Vagina (tissue), 2 donors: ENCODE measurements at regions not wholly inside any gene's neighbourhood (a gene's known extent, or its start where the extent isn't known, plus 50 kb on each side); places are given as distances from the start of the nearest gene placed in this dataset.

ENCODE experiments used
- DNase-seq, 2 donors: peaks; one replicate each; pipeline ENCODE4 v3.0.0-alpha.2; 2017; ENCODE audit errors: extremely low spot score in 2 of 2
- H3K27ac ChIP-seq: fragments of 200-600 bp; sonication (generic); one replicate; pipeline ENCODE4 v1.5.1; 2019
- H3K27me3 ChIP-seq: fragments of 200-600 bp; sonication (generic); one replicate; pipeline ENCODE4 v1.5.1; 2019
- H3K36me3 ChIP-seq, 2 donors: fragments of 200-600 bp; sonication (generic); one replicate each; pipeline ENCODE4 v1.5.1; 2017 to 2019
- H3K4me1 ChIP-seq: fragments of 200-600 bp; sonication (generic); one replicate; pipeline ENCODE4 v1.5.1; 2019
- H3K4me3 ChIP-seq, 2 donors: fragments of 200-600 bp; sonication (generic); 1 replicate in 1 of 2; 2 replicates in 1 of 2; pipeline ENCODE4 v1.5.1; 2016 to 2019
- H3K9me3 ChIP-seq: fragments of 200-600 bp; sonication (generic); one replicate; pipeline ENCODE4 v1.5.1; 2019
- CTCF ChIP-seq, 3 experiments: fragments of 450-650 bp in 2 of 3; fragments of 200-600 bp in 1 of 3; sonication (generic) in 1 of 3; IDR thresholded peaks; one replicate each; pipeline ENCODE4 v1.5.1; 2017 to 2019; ENCODE audit warnings: antibody characterized with exemption in 3 of 3, mild to moderate bottlenecking in 2 of 3, moderate library complexity in 2 of 3
- POLR2A ChIP-seq, 2 donors: fragments of 450-650 bp; IDR thresholded peaks; one replicate each; pipeline ENCODE4 v1.6.1; 2017; ENCODE audit warnings: antibody characterized with exemption in 2 of 2, mild to moderate bottlenecking in 2 of 2, moderate library complexity in 2 of 2
- POLR2AphosphoS5 ChIP-seq, 2 donors: sonication (generic); formaldehyde crosslinking; IDR thresholded peaks; one replicate each; pipeline ENCODE4 v1.9.0; 2017; ENCODE audit warnings: antibody characterized with exemption in 2 of 2, mild to moderate bottlenecking in 2 of 2, low read depth in 1 of 2; ENCODE audit not compliant: insufficient read depth in 1 of 2
- intact Hi-C: fragments of 100-400 bp; cut with DNase I; formaldehyde crosslinking; loops from one replicate; pipeline ENCODE4 v1.15.1; 2023

- intact Hi-C loops, result no loop called here
- H3K27me3 ChIP-seq, result no peaks in the 10 kb centered on the region
- H3K9me3 ChIP-seq, result no peaks in the 10 kb centered on the region
- TF ChIP-seq POLR2A (IDR thresholded peaks at IDR 0.05), result no peak
- no peak for TF ChIP-seq POLR2AphosphoS5 (IDR thresholded peaks at IDR 0.05; ENCODE audit: insufficient read depth in 1 of 2, low read depth in 1 of 2)
- no peak for TF ChIP-seq CTCF (IDR thresholded peaks at IDR 0.05)
- H3K27ac ChIP-seq, result no peak overlapping the region
- no peaks in the 10 kb centered on the region for H3K4me1 ChIP-seq
- H3K36me3 ChIP-seq, result no peaks in the 10 kb centered on the region
- DNase-seq, result no peak
- H3K4me3 ChIP-seq, result no peak overlapping the region
Observed at GRCh38 chr12:111218499-111218898, 150.4 kb downstream of the PHETA1 start.

GRCh38 chr12:111216387-111217159 lies 152.3 kb downstream of the PHETA1 start:
- no peak for DNase-seq
- H3K4me3 ChIP-seq, result no peak overlapping the region
- intact Hi-C loops, result no loop called here
- no peak for TF ChIP-seq POLR2A (IDR thresholded peaks at IDR 0.05)
- no peak for TF ChIP-seq POLR2AphosphoS5 (IDR thresholded peaks at IDR 0.05; ENCODE audit: insufficient read depth in 1 of 2, low read depth in 1 of 2)
- TF ChIP-seq CTCF (IDR thresholded peaks at IDR 0.05), result no peak
- no peaks in the 10 kb centered on the region for H3K27me3 ChIP-seq
- H3K27ac ChIP-seq, result no peak overlapping the region
- H3K9me3 ChIP-seq, result no peaks in the 10 kb centered on the region
- H3K36me3 ChIP-seq, result no peaks in the 10 kb centered on the region
- H3K4me1 ChIP-seq, result no peaks in the 10 kb centered on the region

- no peak overlapping the region for H3K4me3 ChIP-seq
- H3K36me3 ChIP-seq, result no peaks in the 10 kb centered on the region
- no peak for TF ChIP-seq POLR2A (IDR thresholded peaks at IDR 0.05)
- TF ChIP-seq CTCF (IDR thresholded peaks at IDR 0.05), result no peak
- no peak for TF ChIP-seq POLR2AphosphoS5 (IDR thresholded peaks at IDR 0.05; ENCODE audit: insufficient read depth in 1 of 2, low read depth in 1 of 2)
- intact Hi-C loops, result no loop called here
- DNase-seq, result no peak
- no peaks in the 10 kb centered on the region for H3K27me3 ChIP-seq
- no peaks in the 10 kb centered on the region for H3K9me3 ChIP-seq
- H3K27ac ChIP-seq, result no peak overlapping the region
- no peaks in the 10 kb centered on the region for H3K4me1 ChIP-seq
Observed at GRCh38 chr12:111215881-111216280, 153.0 kb downstream of the PHETA1 start.

GRCh38 chr12:111214401-111214800 lies 154.5 kb downstream of the PHETA1 start:
- Histone ChIP-seq H3K9me3 (no peaks in the 10 kb centered on the region), H3K36me3 (no peaks in the 10 kb centered on the region), H3K4me3 (no peak overlapping the region), H3K27ac (no peak overlapping the region), H3K27me3 (no peaks in the 10 kb centered on the region), H3K4me1 (no peaks in the 10 kb centered on the region)
- no peak for TF ChIP-seq POLR2AphosphoS5 (IDR thresholded peaks at IDR 0.05; ENCODE audit: insufficient read depth in 1 of 2, low read depth in 1 of 2)
- no peak for TF ChIP-seq CTCF (IDR thresholded peaks at IDR 0.05)
- TF ChIP-seq POLR2A (IDR thresholded peaks at IDR 0.05), result no peak
- intact Hi-C loops, result no loop called here
- DNase-seq, result no peak

GRCh38 chr12:111213561-111213960 lies 155.3 kb downstream of the PHETA1 start:
- no peak for DNase-seq
- intact Hi-C loops, result no loop called here
- no peaks in the 10 kb centered on the region for H3K4me1 ChIP-seq
- H3K4me3 ChIP-seq, result no peak overlapping the region
- TF ChIP-seq POLR2A (IDR thresholded peaks at IDR 0.05) (no peak), CTCF (IDR thresholded peaks at IDR 0.05) (no peak), POLR2AphosphoS5 (IDR thresholded peaks at IDR 0.05; ENCODE audit: insufficient read depth in 1 of 2, low read depth in 1 of 2) (no peak)
- H3K27me3 ChIP-seq, result no peaks in the 10 kb centered on the region
- no peak overlapping the region for H3K27ac ChIP-seq
- H3K36me3 ChIP-seq, result no peaks in the 10 kb centered on the region
- no peaks in the 10 kb centered on the region for H3K9me3 ChIP-seq
